ENCODE measurements at regions not wholly inside any gene's neighbourhood (a gene's known extent, or its start where the extent isn't known, plus 50 kb on each side); places are given as distances from the start of the nearest gene placed in this dataset.

GRCh38 chr20:40592941-40593340 lies 96.1 kb downstream of the MAFB start:
- intact Hi-C loops (cut with DNase I) = no loop called here
- no peak for DNase-seq (ENCODE audit: low spot score)

GRCh38 chr20:40591536-40591935 lies 97.5 kb downstream of the MAFB start:
- intact Hi-C loops (cut with DNase I) = no loop called here
- no peak for DNase-seq (ENCODE audit: low spot score)

DNA sequence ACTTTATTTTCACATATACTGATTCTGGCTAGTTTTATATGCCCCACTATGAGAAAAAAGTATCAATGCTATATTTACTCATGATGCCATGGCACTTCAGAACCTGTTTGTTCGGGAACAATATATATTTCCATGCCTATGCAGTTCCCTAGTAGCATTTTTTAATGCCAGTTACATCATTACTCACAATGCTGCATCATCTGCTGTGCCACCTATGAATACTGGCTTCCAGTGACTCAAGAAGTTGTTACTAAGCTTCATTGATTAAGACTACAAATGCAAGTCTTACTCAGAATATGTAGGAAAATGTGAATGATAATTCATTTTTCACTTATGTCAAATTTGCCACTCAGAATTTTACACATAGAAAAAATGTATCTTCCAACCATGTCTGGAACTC lies 97.9 kb downstream of the MAFB start:
- intact Hi-C loops (cut with DNase I) = no loop called here
- DNase-seq (ENCODE audit: low spot score) = no peak

DNA sequence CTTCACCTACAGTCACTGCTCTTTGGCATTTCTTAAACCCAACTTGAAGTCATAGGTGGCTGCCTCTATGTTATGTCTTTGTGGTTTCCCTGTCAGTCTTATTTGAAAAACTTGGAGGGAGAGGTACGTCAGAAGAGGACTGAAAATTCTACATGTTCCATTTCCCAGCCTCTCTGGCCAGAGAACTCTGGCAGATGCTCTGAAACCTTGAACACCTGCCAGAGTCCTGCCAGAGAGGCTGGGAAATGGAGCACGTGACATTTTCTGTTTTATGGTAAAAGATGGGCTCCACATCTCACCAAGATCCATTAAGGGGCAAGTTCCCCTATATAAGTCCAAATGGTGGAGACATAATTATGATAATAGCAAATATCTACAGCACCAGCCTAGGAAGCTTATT lies 99.5 kb downstream of the MAFB start:
- intact Hi-C loops (cut with DNase I) = no loop called here
- no peak for DNase-seq (ENCODE audit: low spot score)

DNA sequence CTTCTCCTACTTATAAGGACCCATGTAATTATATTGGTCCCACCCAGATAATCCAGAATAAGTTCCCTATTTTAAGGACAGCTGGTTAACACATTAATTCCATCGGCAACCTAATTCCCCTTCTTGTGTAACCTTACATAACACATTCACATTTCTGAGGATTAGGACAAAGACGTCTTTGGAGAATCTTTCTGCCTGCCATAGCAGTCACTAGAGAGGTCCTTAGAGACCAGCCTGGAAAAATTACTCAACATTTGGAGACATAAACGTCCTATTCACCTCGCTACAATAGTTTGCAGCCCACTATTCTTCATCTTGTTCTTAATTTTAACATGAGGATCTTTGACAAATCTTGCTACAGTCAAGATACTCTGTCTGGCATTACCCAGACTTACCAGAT lies 100.1 kb downstream of the MAFB start:
- intact Hi-C loops (cut with DNase I) = no loop called here
- DNase-seq (ENCODE audit: low spot score) = no peak

DNA sequence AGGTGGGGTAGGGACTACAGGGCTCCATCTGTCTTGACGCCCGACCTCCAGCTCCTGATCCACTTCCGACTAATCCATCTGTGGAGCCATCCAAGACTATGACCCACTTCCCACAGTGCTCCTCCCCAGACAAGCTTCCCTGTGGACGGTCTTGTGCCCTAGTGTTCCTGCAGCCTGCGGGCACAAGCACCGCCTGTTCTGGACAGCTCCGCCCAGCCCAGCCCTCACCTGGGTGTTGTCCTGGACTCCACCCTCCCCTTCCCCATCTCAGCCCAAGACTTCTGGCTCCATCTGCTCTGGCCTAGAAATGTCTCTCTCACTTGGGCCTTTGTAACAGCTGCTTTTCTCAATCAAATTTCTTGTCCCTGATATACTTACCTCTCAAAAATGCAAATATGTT lies 102.0 kb downstream of the MAFB start:
- intact Hi-C loops (cut with DNase I) = no loop called here
- no peak for DNase-seq (ENCODE audit: low spot score)

GRCh38 chr20:40584130-40584809 lies 104.8 kb downstream of the MAFB start:
- DNase-seq (ENCODE audit: low spot score) = no peak

GRCh38 chr20:40583636-40584035 lies 105.4 kb downstream of the MAFB start:
- no peak for DNase-seq (ENCODE audit: low spot score)
- intact Hi-C loops (cut with DNase I) = no loop called here

More at GRCh38 chr20:40584130-40584809, 104.8 kb downstream of the MAFB start:
- intact Hi-C loops (cut with DNase I) = no loop called here

DNA sequence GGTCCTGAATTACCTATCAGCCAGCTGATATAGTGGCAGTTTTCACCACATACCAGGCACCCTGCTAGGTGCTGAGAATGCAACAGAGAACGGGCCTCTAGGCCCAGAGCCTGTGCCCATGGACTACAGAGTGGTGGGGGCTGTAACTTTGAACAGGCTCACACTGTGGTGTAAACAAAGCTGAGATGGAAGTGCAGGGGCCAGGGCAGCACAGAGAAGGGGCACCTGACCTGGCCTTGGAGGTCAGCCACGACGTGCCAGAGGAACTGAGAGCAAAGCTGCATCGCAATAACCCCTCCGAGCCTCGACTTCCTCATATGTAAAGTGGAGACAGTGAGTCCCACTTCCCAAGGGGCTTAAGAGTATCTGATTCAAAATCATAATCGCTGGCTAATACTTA lies 105.8 kb downstream of the MAFB start:
- no peak for DNase-seq (ENCODE audit: low spot score)
- intact Hi-C loops (cut with DNase I) = no loop called here

GRCh38 chr20:40582531-40582930 lies 106.5 kb downstream of the MAFB start:
- intact Hi-C loops (cut with DNase I) = no loop called here
- DNase-seq (ENCODE audit: low spot score) = no peak

- DNase-seq (ENCODE audit: low spot score) = no peak
- intact Hi-C loops (cut with DNase I) = no loop called here
Observed at GRCh38 chr20:40579701-40580100, 109.3 kb downstream of the MAFB start.

GRCh38 chr20:40578961-40579360 lies 110.1 kb downstream of the MAFB start:
- intact Hi-C loops (cut with DNase I) = no loop called here
- DNase-seq (ENCODE audit: low spot score) = no peak

- intact Hi-C loops (cut with DNase I) = no loop called here
- DNase-seq (ENCODE audit: low spot score) = no peak
Observed at GRCh38 chr20:40575851-40576250, 113.2 kb downstream of the MAFB start.

- DNase-seq (ENCODE audit: low spot score) = no peak
- intact Hi-C loops (cut with DNase I) = no loop called here
Observed at GRCh38 chr20:40572251-40572650, 116.8 kb downstream of the MAFB start.

DNA sequence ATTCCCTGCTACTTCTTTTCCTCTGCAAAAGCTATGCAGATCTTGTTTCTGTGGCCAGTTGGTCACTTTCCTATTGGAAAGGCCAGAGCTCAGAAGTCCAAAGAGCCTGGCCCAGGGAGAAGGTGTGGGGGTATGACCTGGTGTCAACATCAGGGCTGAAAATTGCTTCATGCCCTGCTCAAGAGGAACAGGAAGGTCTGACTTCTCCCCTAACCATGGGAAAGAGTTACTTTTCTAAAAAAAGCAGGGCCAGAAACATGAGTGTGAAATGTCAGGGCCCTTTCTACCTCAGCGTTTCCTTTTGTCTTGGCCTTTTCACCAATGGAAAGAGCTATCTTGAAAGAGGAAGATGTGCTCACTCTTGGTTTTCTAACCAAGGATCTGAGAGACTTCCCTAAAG lies 117.4 kb downstream of the MAFB start:
- no peak for DNase-seq (ENCODE audit: low spot score)
- intact Hi-C loops (cut with DNase I) = no loop called here

- intact Hi-C loops (cut with DNase I) = no loop called here
- DNase-seq (ENCODE audit: low spot score) = no peak
Observed at GRCh38 chr20:40568200-40568599, 120.8 kb downstream of the MAFB start.

- intact Hi-C loops (cut with DNase I) = no loop called here
- DNase-seq (ENCODE audit: low spot score) = no peak
Observed at GRCh38 chr20:40565682-40566040, 123.4 kb downstream of the MAFB start.

- DNase-seq (ENCODE audit: low spot score) = no peak
- intact Hi-C loops (cut with DNase I) = no loop called here
Observed at GRCh38 chr20:40565001-40565681, 123.9 kb downstream of the MAFB start.

GRCh38 chr20:40563296-40563950 lies 125.6 kb downstream of the MAFB start:
- intact Hi-C loops (cut with DNase I) = no loop called here

GRCh38 chr20:40562031-40562430 lies 127.0 kb downstream of the MAFB start:
- DNase-seq (ENCODE audit: low spot score) = no peak
- intact Hi-C loops (cut with DNase I) = no loop called here

More at GRCh38 chr20:40563296-40563950, 125.6 kb downstream of the MAFB start:
- no peak for DNase-seq (ENCODE audit: low spot score)

DNA sequence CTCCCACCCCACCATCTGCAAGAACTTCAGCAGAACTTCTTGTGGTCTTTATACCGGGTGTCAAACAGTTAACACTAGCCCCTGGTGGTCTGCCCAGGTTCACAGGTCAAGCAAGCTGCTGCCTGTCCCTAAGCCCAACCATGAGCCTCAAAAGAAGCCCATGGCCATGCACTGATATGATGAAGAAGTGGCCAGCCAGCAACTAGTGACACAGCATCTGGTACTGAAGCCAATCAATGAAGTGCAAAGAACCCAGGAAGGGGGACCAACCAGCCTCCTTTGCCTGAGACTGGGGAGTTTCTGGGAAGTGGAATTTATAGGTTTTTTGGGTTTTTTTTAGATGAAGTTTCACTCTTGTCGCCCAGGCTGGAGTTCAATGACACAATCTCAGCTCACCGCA lies 127.8 kb downstream of the MAFB start:
- DNase-seq (ENCODE audit: low spot score) = no peak
- intact Hi-C loops (cut with DNase I) = no loop called here
